Adipocyte (in vitro differentiated cells): ENCODE measurements at regions not wholly inside any gene's neighbourhood (a gene's known extent, or its start where the extent isn't known, plus 50 kb on each side); places are given as distances from the start of the nearest gene placed in this dataset.

ENCODE experiments used
- DNase-seq: peaks from one replicate; pipeline ENCODE4 v3.0.0-alpha.2; 2015; ENCODE audit warnings: low read depth
- H3K27me3 ChIP-seq: replicated peaks from 2 replicates; pipeline ENCODE4 v1.7.0; 2013; ENCODE audit warnings: mild to moderate bottlenecking, low read length, moderate library complexity; ENCODE audit not compliant: control insufficient read depth, insufficient read depth
- H3K36me3 ChIP-seq: 2 replicates; pipeline ENCODE4 v1.7.0; 2013; ENCODE audit warnings: low read length, mild to moderate bottlenecking, moderate library complexity; ENCODE audit not compliant: control insufficient read depth, insufficient read depth, severe bottlenecking
- H3K4me1 ChIP-seq: 2 replicates; pipeline ENCODE4 v1.7.0; 2013; ENCODE audit warnings: mild to moderate bottlenecking, low read length, moderate library complexity; ENCODE audit not compliant: control insufficient read depth, insufficient read depth
- H3K4me3 ChIP-seq: 2 replicates; pipeline ENCODE4 v1.7.0; 2013; ENCODE audit warnings: mild to moderate bottlenecking, low read length, moderate library complexity
- H3K9ac ChIP-seq: 2 replicates; pipeline ENCODE4 v1.7.0; 2013; ENCODE audit warnings: mild to moderate bottlenecking, low read length, moderate library complexity
- H3K9me3 ChIP-seq: 2 replicates; pipeline ENCODE4 v1.7.0; 2013; ENCODE audit warnings: mild to moderate bottlenecking, low read length, moderate library complexity; ENCODE audit not compliant: control insufficient read depth

DNA sequence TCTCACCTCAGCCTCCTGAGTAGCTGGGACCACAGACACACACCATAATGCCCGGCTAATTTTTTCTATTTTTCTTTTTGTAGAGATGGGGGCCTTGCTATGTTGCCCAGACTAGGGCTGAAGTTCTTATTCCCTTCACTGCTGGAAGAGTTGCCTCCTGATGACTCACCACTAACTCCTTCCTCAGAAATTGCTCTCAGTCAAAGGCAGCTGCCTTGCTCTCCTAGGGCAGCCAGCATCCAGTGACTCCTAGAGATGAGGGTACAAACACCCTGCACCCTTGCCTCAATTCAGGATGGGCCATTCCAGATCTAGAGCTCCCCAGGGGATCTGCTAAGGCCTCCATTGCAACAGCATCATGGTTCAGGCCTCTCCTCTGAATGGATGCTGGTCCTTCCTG lies 54.0 kb upstream of the RASSF8 start:
- DNase-seq = peak; percentile 36
- Histone ChIP-seq H3K9me3 (no peaks in the 10 kb centered on the region), H3K4me1 (no peaks in the 10 kb centered on the region), H3K4me3 (no peak overlapping the region), H3K27me3 (no peaks in the 10 kb centered on the region), H3K36me3 (no peaks in the 10 kb centered on the region), H3K9ac (no peak overlapping the region)

DNA sequence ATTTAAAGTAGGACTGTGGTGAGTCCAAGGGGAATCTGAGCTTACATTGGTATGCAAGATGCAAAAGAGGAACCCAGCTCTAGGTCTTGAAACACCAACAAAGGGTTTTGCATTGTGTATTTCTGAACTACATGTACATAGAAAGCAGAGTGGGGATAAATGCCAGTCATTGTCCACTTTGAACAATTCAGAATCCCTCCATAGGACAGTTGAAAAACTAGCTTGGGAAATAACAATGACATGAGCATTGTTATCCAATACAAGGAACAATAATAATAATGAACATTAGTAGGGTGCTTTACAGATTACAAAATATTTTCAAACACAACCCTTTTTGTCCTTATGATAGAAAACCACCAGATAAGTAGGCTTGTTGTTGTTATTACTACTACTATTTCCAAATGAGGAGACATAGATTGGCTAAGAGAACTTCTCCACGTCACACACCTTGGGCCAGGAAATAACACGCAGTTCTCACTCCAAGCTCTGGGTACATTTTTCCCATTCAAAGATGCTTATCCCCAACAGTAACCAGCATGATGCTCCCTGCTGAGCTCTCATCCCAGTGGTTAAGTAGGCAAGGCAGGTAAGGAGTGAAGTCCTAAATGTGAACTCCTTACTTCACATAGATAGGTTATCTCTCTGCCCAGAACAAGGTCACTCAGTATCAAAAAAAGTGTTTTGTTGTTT lies 51.7 kb upstream of the RASSF8 start:
- H3K36me3 ChIP-seq = no peaks in the 10 kb centered on the region
- no peak overlapping the region for H3K4me3 ChIP-seq
- no peaks in the 10 kb centered on the region for H3K27me3 ChIP-seq
- H3K4me1 ChIP-seq = no peaks in the 10 kb centered on the region
- no peak overlapping the region for H3K9ac ChIP-seq
- H3K9me3 ChIP-seq = no peaks in the 10 kb centered on the region
- no peak for DNase-seq
